ENCODE measurements at regions not wholly inside any gene's neighbourhood (a gene's known extent, or its start where the extent isn't known, plus 50 kb on each side); places are given as distances from the start of the nearest gene placed in this dataset.

DNA sequence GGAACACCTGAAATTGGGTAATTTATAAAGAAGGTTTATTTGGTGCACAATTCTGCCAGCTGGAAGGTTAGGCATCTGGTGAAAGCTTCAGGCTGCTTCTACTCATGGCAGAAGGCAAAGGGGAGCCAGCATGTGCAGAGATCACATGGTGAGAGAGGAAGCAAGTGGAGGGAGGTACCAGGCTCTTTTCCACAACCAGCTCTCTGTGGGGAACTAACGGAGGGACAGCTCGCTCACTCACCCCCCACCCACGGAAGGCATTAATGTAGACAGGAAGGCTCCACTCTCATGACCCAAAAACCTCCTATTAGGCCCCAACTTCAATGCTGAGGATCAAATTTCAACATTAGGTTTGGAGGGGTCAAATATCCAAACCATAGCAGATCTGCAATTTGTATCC is 75.6 kb upstream of the ARHGAP32 start:
- Mint-ChIP-seq H3K4me3 (no peak overlapping the region), H3K36me3 (ENCODE audit: low read depth) (peaks cover 6% of the 10 kb centered on the region), H3K27ac (no peak overlapping the region), H3K4me1 (ENCODE audit: low read depth) (no peaks in the 10 kb centered on the region), H3K27me3 (ENCODE audit: insufficient read depth) (peaks cover 2% of the 10 kb centered on the region; the same call in 1 of the 2 replicates), H3K9me3 (no peaks in the 10 kb centered on the region)
- no peak for DNase-seq
- TF ChIP-seq, protein P1, sequence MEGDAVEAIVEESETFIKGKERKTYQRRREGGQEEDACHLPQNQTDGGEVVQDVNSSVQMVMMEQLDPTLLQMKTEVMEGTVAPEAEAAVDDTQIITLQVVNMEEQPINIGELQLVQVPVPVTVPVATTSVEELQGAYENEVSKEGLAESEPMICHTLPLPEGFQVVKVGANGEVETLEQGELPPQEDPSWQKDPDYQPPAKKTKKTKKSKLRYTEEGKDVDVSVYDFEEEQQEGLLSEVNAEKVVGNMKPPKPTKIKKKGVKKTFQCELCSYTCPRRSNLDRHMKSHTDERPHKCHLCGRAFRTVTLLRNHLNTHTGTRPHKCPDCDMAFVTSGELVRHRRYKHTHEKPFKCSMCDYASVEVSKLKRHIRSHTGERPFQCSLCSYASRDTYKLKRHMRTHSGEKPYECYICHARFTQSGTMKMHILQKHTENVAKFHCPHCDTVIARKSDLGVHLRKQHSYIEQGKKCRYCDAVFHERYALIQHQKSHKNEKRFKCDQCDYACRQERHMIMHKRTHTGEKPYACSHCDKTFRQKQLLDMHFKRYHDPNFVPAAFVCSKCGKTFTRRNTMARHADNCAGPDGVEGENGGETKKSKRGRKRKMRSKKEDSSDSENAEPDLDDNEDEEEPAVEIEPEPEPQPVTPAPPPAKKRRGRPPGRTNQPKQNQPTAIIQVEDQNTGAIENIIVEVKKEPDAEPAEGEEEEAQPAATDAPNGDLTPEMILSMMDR (IDR thresholded peaks at IDR 0.05), result no peak

DNA sequence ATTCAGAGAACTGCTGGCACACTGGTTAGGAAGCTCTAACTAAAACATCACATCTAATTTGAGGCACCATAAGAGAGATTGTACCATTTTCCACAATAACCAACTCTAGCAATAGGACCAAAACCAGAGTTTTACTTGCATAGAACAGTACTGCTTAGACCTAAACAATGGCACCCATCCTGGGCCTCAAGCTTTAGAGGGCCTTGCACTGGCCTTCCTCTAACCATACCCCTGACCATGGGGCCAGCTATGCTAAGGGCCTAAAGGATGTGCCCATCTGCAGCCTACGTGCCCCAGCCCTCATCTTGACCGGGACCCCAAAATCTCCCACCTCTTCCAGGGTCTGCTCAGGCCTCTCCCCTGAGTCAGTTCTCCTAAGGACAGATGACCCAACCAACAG is 74.4 kb upstream of the ARHGAP32 start:
- TF ChIP-seq, protein P1 (IDR thresholded peaks at IDR 0.05), result no peak
- no peak overlapping the region for H3K27ac Mint-ChIP-seq
- H3K27me3 Mint-ChIP-seq (ENCODE audit: insufficient read depth), result peaks cover 2% of the 10 kb centered on the region; the same call in 1 of the 2 replicates
- no peaks in the 10 kb centered on the region for H3K9me3 Mint-ChIP-seq
- no peak for DNase-seq
- no peaks in the 10 kb centered on the region for H3K4me1 Mint-ChIP-seq (ENCODE audit: low read depth)
- H3K4me3 Mint-ChIP-seq, result no peak overlapping the region
- H3K36me3 Mint-ChIP-seq (ENCODE audit: low read depth), result peaks cover 6% of the 10 kb centered on the region

DNA sequence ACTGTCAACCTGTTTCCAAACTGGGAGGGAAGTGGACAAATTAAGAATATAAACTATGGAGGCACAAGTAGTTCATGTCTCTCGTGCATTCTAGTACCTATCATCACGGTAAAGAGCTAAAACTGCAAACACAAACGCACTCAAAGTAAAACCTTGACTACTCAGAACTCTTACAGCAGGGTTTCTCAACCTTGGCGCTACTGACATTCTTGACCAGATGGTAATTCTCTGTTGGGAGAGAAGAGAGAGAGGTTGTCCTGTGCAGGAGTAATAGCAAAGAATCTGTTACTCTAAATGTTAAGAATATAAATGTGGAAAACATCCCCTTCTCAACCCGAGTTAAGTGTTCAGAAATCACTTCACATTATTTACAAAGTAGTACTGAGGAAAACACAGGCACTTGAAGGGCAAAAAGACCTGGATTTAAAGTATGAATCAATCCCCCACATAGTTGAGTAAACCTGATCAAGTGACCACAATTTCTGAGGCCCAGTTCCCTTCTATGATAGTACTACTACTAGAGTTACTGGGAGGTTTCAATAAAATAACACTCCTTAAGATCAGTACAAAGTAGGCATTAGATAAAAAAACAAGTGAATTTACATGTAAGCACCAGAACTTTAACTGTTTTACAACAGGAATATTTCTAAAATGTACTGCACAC is 73.1 kb upstream of the ARHGAP32 start:
- H3K4me1 Mint-ChIP-seq (ENCODE audit: low read depth), result no peaks in the 10 kb centered on the region
- TF ChIP-seq, protein P1 (IDR thresholded peaks at IDR 0.05), result no peak
- H3K4me3 Mint-ChIP-seq, result no peak overlapping the region
- peaks cover 2% of the 10 kb centered on the region; the same call in 1 of the 2 replicates for H3K27me3 Mint-ChIP-seq (ENCODE audit: insufficient read depth)
- DNase-seq, result no peak
- no peaks in the 10 kb centered on the region for H3K9me3 Mint-ChIP-seq
- H3K36me3 Mint-ChIP-seq (ENCODE audit: low read depth), result no peaks in the 10 kb centered on the region
- no peak overlapping the region for H3K27ac Mint-ChIP-seq

DNA sequence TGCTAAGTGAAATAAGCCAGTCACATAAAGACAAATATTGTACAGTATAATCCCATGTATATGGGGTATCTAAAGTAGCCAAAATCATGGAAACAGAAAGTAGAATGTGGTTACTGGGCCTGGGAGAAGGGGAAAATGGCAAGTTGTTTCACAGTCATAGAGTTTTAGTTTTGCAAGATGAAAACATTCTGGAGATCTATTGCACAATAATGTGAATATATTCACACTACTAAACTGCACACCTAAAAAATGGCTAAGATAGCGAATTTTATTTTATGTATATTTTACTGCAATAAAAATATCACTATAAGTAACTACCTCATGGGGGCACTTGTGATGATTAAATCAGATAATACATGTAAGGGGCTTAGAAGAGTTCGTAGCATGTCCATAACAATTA is 72.0 kb upstream of the ARHGAP32 start:
- H3K4me3 Mint-ChIP-seq, result no peak overlapping the region
- H3K36me3 Mint-ChIP-seq (ENCODE audit: low read depth), result no peaks in the 10 kb centered on the region
- H3K27ac Mint-ChIP-seq, result no peak overlapping the region
- H3K4me1 Mint-ChIP-seq (ENCODE audit: low read depth), result peaks cover 11% of the 10 kb centered on the region; the same call in 1 of the 2 replicates
- H3K9me3 Mint-ChIP-seq, result no peaks in the 10 kb centered on the region
- peaks cover 2% of the 10 kb centered on the region; the same call in 1 of the 2 replicates for H3K27me3 Mint-ChIP-seq (ENCODE audit: insufficient read depth)
- DNase-seq, result no peak
- TF ChIP-seq, protein P1 (IDR thresholded peaks at IDR 0.05), result no peak

DNA sequence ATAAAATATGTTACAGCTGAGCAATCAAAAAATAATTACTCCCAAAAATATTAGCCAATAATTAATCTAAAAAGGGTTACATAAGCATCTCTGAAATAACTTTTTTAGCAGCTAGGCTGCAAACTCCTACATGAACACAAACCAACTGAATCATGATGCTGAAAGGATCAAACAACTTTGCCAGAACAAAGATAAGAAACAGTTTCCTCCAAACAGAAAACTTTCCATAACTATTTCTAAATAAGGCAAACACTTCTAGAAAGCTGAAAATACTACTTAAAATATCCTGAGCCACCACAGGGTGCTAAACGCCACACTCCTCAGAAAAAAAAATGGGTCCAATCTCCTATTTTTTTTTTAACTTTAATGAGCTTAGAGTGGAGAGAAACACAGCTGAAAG is 68.6 kb upstream of the ARHGAP32 start:
- TF ChIP-seq, protein P1 (IDR thresholded peaks at IDR 0.05), result no peak
- Mint-ChIP-seq H3K36me3 (ENCODE audit: low read depth) (no peaks in the 10 kb centered on the region), H3K4me1 (ENCODE audit: low read depth) (peaks cover 11% of the 10 kb centered on the region; the same call in 1 of the 2 replicates), H3K27ac (no peak overlapping the region), H3K4me3 (no peak overlapping the region), H3K9me3 (no peaks in the 10 kb centered on the region), H3K27me3 (ENCODE audit: insufficient read depth) (no peaks in the 10 kb centered on the region; the same call in 1 of the 2 replicates)
- DNase-seq, result no peak
